Sigmoid colon (tissue), 6 donors: ENCODE measurements at regions not wholly inside any gene's neighbourhood (a gene's known extent, or its start where the extent isn't known, plus 50 kb on each side); places are given as distances from the start of the nearest gene placed in this dataset.

Experiments used
- DNase-seq: peaks from one replicate; pipeline ENCODE4 v3.0.0-alpha.2; 2019
- H3K27ac ChIP-seq, 4 donors: fragments of 200-600 bp; sonication (generic); one replicate each; pipeline ENCODE4 v1.5.1; 2016 to 2019; ENCODE audit warnings: mild to moderate bottlenecking in 1 of 4
- H3K27me3 ChIP-seq, 3 donors: fragments of 200-600 bp; sonication (generic); one replicate each; pipeline ENCODE4 v1.5.1; 2019; ENCODE audit warnings: mild to moderate bottlenecking in 1 of 3
- H3K36me3 ChIP-seq, 4 donors: fragments of 200-600 bp; sonication (generic); one replicate each; pipeline ENCODE4 v1.5.1; 2016 to 2019
- H3K4me1 ChIP-seq, 4 donors: fragments of 200-600 bp; sonication (generic); one replicate each; pipeline ENCODE4 v1.5.1; 2017 to 2019
- H3K4me3 ChIP-seq, 4 donors: fragments of 200-600 bp; sonication (generic); one replicate each; pipeline ENCODE4 v1.5.1; 2017 to 2019; ENCODE audit warnings: mild to moderate bottlenecking in 2 of 4, moderate library complexity in 1 of 4
- H3K9me3 ChIP-seq, 4 donors: fragments of 200-600 bp in 3 of 4; sonication (generic) in 3 of 4; one replicate each; pipeline versions ENCODE4 v1.5.1 to v1.6.1; 2013 to 2019
- EP300 ChIP-seq, 4 donors: sonication (generic); formaldehyde crosslinking; IDR thresholded peaks; one replicate each; pipeline ENCODE4 v1.6.1; 2017; ENCODE audit warnings: antibody characterized with exemption in 4 of 4
- POLR2A ChIP-seq, 2 donors: fragments of 450-650 bp; IDR thresholded peaks; one replicate each; pipeline ENCODE4 v1.6.1; 2016; ENCODE audit warnings: antibody characterized with exemption in 2 of 2, mild to moderate bottlenecking in 2 of 2, moderate library complexity in 2 of 2
- POLR2AphosphoS5 ChIP-seq, 4 donors: sonication (generic); formaldehyde crosslinking; IDR thresholded peaks; one replicate each; pipeline ENCODE4 v1.6.1; 2017; ENCODE audit warnings: antibody characterized with exemption in 4 of 4
- WGBS, 2 donors: extraction: QIAGEN DNeasy Blood & Tissue Kit; methylation state at CpG; one replicate each; pipeline ENCODE4 v1.1.7; 2013; 5-methylcytosine and 5-hydroxymethylcytosine counted together
- intact Hi-C: fragments of 100-400 bp; cut with DNase I; formaldehyde crosslinking; loops from one replicate; pipeline ENCODE4 v1.15.1; 2023
- TF ChIP-seq, protein P1 (sequence below), 4 experiments: fragments of 450-650 bp in 3 of 4; fragments of 200-600 bp in 1 of 4; IDR thresholded peaks; one replicate each; pipeline ENCODE4 v1.5.1; 2016 to 2019; ENCODE audit warnings: antibody characterized with exemption in 4 of 4, mild to moderate bottlenecking in 3 of 4, moderate library complexity in 2 of 4
- donor health status: healthy with polysubstance abuse.
- donor health status: healthy.

DNA sequence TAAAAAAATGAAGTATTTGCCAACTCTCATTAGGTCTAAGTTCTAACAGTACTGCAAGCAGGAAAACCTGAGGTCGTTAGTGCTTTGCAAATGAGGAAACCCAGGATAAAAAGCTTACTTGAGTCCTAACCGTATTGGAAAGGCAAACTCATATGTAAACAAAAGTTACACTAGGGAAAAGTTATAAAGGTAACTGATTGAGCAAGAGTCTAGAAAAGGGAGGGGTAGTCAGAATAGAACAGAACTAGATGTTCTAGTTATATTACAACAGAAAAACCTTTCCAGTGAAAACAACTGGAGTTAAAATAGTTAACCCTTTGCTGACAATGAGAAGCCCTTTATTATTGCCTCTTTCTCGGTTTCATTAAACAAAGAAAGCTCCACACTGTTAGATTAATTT is 66.4 kb upstream of the MAOA start:
- H3K36me3 ChIP-seq: no peaks in the 10 kb centered on the region
- no peaks in the 10 kb centered on the region for H3K27me3 ChIP-seq
- intact Hi-C loops: loop anchor here (2.0 kb wide), 1 partner anchor 65 kb away; no protein-coding TSS in a partner anchor
- 4 to 29% methylated on average over 3 of the region's 3 CpGs for WGBS, 2 donors
- H3K4me1 ChIP-seq: peaks cover 0 to 23% (median 6%) of the 10 kb centered on the region in 4 donors
- TF ChIP-seq POLR2A (IDR thresholded peaks at IDR 0.05): no peak
- TF ChIP-seq POLR2AphosphoS5 (IDR thresholded peaks at IDR 0.05): peak; percentile 47 to 64 (median 50)
- TF ChIP-seq, protein P1, sequence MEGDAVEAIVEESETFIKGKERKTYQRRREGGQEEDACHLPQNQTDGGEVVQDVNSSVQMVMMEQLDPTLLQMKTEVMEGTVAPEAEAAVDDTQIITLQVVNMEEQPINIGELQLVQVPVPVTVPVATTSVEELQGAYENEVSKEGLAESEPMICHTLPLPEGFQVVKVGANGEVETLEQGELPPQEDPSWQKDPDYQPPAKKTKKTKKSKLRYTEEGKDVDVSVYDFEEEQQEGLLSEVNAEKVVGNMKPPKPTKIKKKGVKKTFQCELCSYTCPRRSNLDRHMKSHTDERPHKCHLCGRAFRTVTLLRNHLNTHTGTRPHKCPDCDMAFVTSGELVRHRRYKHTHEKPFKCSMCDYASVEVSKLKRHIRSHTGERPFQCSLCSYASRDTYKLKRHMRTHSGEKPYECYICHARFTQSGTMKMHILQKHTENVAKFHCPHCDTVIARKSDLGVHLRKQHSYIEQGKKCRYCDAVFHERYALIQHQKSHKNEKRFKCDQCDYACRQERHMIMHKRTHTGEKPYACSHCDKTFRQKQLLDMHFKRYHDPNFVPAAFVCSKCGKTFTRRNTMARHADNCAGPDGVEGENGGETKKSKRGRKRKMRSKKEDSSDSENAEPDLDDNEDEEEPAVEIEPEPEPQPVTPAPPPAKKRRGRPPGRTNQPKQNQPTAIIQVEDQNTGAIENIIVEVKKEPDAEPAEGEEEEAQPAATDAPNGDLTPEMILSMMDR (IDR thresholded peaks at IDR 0.05): no peak
- TF ChIP-seq EP300 (IDR thresholded peaks at IDR 0.05): peak in 2 of 4 donors; percentile 15 to 79
- no peaks in the 10 kb centered on the region for H3K9me3 ChIP-seq
- peak overlapping the region; percentile 63 to 73 (median 66) for H3K27ac ChIP-seq
- H3K4me3 ChIP-seq: no peak overlapping the region
- no peak for DNase-seq

DNA sequence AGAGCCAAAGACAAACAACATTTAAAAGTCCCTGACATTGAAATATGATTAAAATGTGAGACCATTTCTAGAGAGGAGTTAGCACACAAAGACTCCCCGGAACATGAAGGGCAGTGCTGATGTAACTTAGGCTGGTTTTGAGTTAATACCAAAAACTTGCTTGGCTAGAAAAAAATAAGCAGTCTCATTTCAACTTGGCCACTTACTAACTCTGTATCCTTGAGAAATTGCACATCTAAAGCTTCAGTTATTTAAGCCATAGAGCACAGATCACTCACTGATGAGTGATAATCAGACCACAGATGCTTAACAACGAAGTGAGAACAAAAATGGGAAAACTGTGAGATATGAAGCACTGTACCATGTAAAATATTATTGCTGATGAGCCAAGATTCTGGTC is 65.9 kb upstream of the MAOA start:
- TF ChIP-seq EP300 (IDR thresholded peaks at IDR 0.05) (no peak), POLR2A (IDR thresholded peaks at IDR 0.05) (no peak), POLR2AphosphoS5 (IDR thresholded peaks at IDR 0.05) (no peak)
- TF ChIP-seq, protein P1 (IDR thresholded peaks at IDR 0.05): no peak
- no peak overlapping the region for H3K4me3 ChIP-seq
- peaks cover 0 to 23% (median 6%) of the 10 kb centered on the region in 4 donors for H3K4me1 ChIP-seq
- no peak for DNase-seq
- no peaks in the 10 kb centered on the region for H3K36me3 ChIP-seq
- no peaks in the 10 kb centered on the region for H3K9me3 ChIP-seq
- intact Hi-C loops: loop anchor here (2.0 kb wide), 1 partner anchor 65 kb away; no protein-coding TSS in a partner anchor
- H3K27ac ChIP-seq: peak overlapping the region; percentile 63 to 73 (median 66)
- H3K27me3 ChIP-seq: no peaks in the 10 kb centered on the region
- 12 to 62% methylated on average over 2 of the region's 2 CpGs for WGBS, 2 donors

DNA sequence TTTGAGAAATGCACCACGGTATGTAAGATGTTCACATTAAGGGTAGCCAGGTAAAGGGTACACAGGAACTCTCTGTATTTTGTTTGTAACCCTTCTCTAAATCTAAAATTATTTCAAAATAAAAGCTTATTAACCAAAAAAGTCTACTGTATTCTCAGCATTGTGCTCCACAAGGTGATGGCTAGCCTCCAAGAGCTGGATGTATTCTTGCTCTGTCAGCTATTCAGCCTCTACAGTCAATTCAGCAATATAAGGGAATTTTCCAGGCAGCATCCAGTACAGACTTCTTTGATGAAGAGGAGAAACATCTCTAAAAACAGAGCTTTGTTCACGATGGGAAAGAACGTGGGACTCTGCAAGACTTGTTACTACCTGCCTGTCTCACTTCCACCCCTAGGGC is 63.5 kb upstream of the MAOA start:
- WGBS, 2 donors: 73 to 79% methylated on average over 3 of the region's 3 CpGs
- H3K27me3 ChIP-seq: no peaks in the 10 kb centered on the region
- TF ChIP-seq EP300 (IDR thresholded peaks at IDR 0.05): no peak
- TF ChIP-seq, protein P1 (IDR thresholded peaks at IDR 0.05): no peak
- TF ChIP-seq POLR2AphosphoS5 (IDR thresholded peaks at IDR 0.05): no peak
- TF ChIP-seq POLR2A (IDR thresholded peaks at IDR 0.05): no peak
- H3K4me3 ChIP-seq: no peak overlapping the region
- no peaks in the 10 kb centered on the region for H3K9me3 ChIP-seq
- H3K27ac ChIP-seq: peak overlapping the region in 2 of 4 donors; percentile 17 to 32
- peaks cover 0 to 23% (median 6%) of the 10 kb centered on the region in 4 donors for H3K4me1 ChIP-seq
- intact Hi-C loops: no loop called here
- no peak for DNase-seq
- no peaks in the 10 kb centered on the region for H3K36me3 ChIP-seq

GRCh38 chrX:43595931-43596330 is 60.2 kb upstream of the MAOA start:
- Histone ChIP-seq H3K4me3 (no peak overlapping the region), H3K27me3 (no peaks in the 10 kb centered on the region), H3K4me1 (peaks cover 0 to 9% (median under 1%) of the 10 kb centered on the region in 4 donors), H3K27ac (no peak overlapping the region), H3K9me3 (no peaks in the 10 kb centered on the region), H3K36me3 (no peaks in the 10 kb centered on the region)
- TF ChIP-seq POLR2A (IDR thresholded peaks at IDR 0.05) (no peak), EP300 (IDR thresholded peaks at IDR 0.05) (no peak), POLR2AphosphoS5 (IDR thresholded peaks at IDR 0.05) (no peak)
- TF ChIP-seq, protein P1 (IDR thresholded peaks at IDR 0.05): no peak
- intact Hi-C loops: no loop called here
- DNase-seq: no peak

DNA sequence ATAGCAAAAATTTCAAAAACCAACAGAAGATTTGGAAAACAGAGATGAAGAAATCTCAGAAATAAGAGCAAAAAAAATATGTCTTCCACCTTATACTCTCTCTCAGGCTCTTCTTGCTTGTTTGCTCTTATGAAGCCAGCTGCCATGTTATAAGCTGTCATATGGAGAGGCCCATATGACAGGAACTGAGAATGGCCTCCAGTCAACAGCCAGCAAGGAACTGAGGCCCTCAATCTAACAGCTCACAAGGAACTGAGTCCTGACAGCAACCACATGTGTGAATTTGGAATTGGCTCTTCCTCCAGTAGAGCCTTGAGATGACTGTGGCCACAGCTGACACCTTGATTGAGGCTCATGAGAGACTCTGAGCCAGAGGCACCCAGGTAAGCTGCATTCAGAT is 51.3 kb upstream of the MAOA start:
- no peaks in the 10 kb centered on the region for H3K27me3 ChIP-seq
- H3K27ac ChIP-seq: no peak overlapping the region
- intact Hi-C loops: no loop called here
- no peaks in the 10 kb centered on the region for H3K36me3 ChIP-seq
- TF ChIP-seq, protein P1 (IDR thresholded peaks at IDR 0.05): no peak
- TF ChIP-seq POLR2A (IDR thresholded peaks at IDR 0.05): no peak
- no peak for TF ChIP-seq EP300 (IDR thresholded peaks at IDR 0.05)
- TF ChIP-seq POLR2AphosphoS5 (IDR thresholded peaks at IDR 0.05): no peak
- no peak overlapping the region for H3K4me3 ChIP-seq
- H3K9me3 ChIP-seq: no peaks in the 10 kb centered on the region
- DNase-seq: no peak
- H3K4me1 ChIP-seq: no peaks in the 10 kb centered on the region
